Astrocyte (in vitro differentiated cells and primary cell): ENCODE measurements at regions not wholly inside any gene's neighbourhood (a gene's known extent, or its start where the extent isn't known, plus 50 kb on each side); places are given as distances from the start of the nearest gene placed in this dataset.

Experiments used
- DNase-seq: peaks from one replicate; pipeline ENCODE4 v3.0.0-alpha.2; 2010; ENCODE audit warnings: low read depth
- FAIRE-seq: peaks from 2 replicates; lab custom pipeline; 2011; peaks lifted over from hg19 to GRCh38; lab: Jason Lieb, UNC
- H2AFZ ChIP-seq: 2 replicates; pipeline ENCODE4 v1.6.0; 2012; ENCODE audit warnings: low read depth, low read length, inconsistent platforms
- H3K27ac ChIP-seq: 2 replicates; pipeline ENCODE4 v1.5.1; 2011; ENCODE audit warnings: low read depth, low read length, inconsistent platforms
- H3K27me3 ChIP-seq: 2 replicates; pipeline ENCODE4 v1.6.0; 2011; ENCODE audit warnings: low read length, inconsistent platforms; ENCODE audit not compliant: insufficient read depth
- H3K36me3 ChIP-seq: 2 replicates; pipeline ENCODE4 v1.5.1; 2011; ENCODE audit warnings: low read length, inconsistent platforms; ENCODE audit not compliant: insufficient read depth
- H3K4me1 ChIP-seq: 2 replicates; pipeline ENCODE4 v1.5.1; 2011; ENCODE audit warnings: low read length, inconsistent platforms; ENCODE audit not compliant: insufficient read depth
- H3K4me2 ChIP-seq: 2 replicates; pipeline ENCODE4 v1.6.0; 2012; ENCODE audit warnings: low read length, inconsistent platforms
- H3K4me3 ChIP-seq: 2 replicates; pipeline ENCODE4 v1.5.1; 2011; ENCODE audit warnings: low read depth, mild to moderate bottlenecking, low read length, inconsistent platforms; ENCODE audit not compliant: insufficient read depth
- H3K79me2 ChIP-seq: 2 replicates; pipeline ENCODE4 v1.6.0; 2012; ENCODE audit warnings: mild to moderate bottlenecking, low read length, inconsistent platforms; ENCODE audit not compliant: insufficient read depth
- H3K9ac ChIP-seq: 2 replicates; pipeline ENCODE4 v1.6.0; 2012; ENCODE audit warnings: mild to moderate bottlenecking, low read length, inconsistent platforms
- H3K9me3 ChIP-seq: 2 replicates; pipeline ENCODE4 v1.5.1; 2012; ENCODE audit warnings: low read depth, mild to moderate bottlenecking, low read length, inconsistent platforms; ENCODE audit not compliant: insufficient read depth
- H4K20me1 ChIP-seq: 2 replicates; pipeline ENCODE4 v1.6.0; 2012; ENCODE audit warnings: low read length, inconsistent platforms; ENCODE audit not compliant: insufficient read depth
- H3K27ac Mint-ChIP-seq: one replicate; pipeline ENCODE4 v1.8.0; 2021; ENCODE audit warnings: mild to moderate bottlenecking, mixed read lengths; ENCODE audit not compliant: unreplicated experiment
- H3K27me3 Mint-ChIP-seq: one replicate; pipeline ENCODE4 v1.8.0; 2021; ENCODE audit warnings: low read depth, mixed read lengths; ENCODE audit not compliant: unreplicated experiment
- H3K36me3 Mint-ChIP-seq: one replicate; pipeline ENCODE4 v1.8.0; 2021; ENCODE audit warnings: low read depth, mixed read lengths; ENCODE audit not compliant: unreplicated experiment
- H3K4me1 Mint-ChIP-seq: one replicate; pipeline ENCODE4 v1.8.0; 2021; ENCODE audit warnings: low read depth, mixed read lengths; ENCODE audit not compliant: unreplicated experiment
- H3K4me3 Mint-ChIP-seq: one replicate; pipeline ENCODE4 v1.8.0; 2021; ENCODE audit warnings: mild to moderate bottlenecking, moderate library complexity, mixed read lengths; ENCODE audit not compliant: unreplicated experiment
- H3K9me3 Mint-ChIP-seq: one replicate; pipeline ENCODE4 v1.8.0; 2021; ENCODE audit warnings: mild to moderate bottlenecking, mixed read lengths; ENCODE audit not compliant: unreplicated experiment
- CTCF ChIP-seq: IDR thresholded peaks from 2 replicates; pipeline ENCODE4 v1.5.1; 2011; ENCODE audit warnings: low read depth, mild to moderate bottlenecking, inconsistent platforms, low read length, moderate library complexity; ENCODE audit not compliant: insufficient read depth
- EZH2 ChIP-seq: IDR thresholded peaks from 2 replicates; pipeline ENCODE4 v1.6.1; 2012; ENCODE audit warnings: mild to moderate bottlenecking, low read length, inconsistent platforms; ENCODE audit not compliant: insufficient read depth

DNA sequence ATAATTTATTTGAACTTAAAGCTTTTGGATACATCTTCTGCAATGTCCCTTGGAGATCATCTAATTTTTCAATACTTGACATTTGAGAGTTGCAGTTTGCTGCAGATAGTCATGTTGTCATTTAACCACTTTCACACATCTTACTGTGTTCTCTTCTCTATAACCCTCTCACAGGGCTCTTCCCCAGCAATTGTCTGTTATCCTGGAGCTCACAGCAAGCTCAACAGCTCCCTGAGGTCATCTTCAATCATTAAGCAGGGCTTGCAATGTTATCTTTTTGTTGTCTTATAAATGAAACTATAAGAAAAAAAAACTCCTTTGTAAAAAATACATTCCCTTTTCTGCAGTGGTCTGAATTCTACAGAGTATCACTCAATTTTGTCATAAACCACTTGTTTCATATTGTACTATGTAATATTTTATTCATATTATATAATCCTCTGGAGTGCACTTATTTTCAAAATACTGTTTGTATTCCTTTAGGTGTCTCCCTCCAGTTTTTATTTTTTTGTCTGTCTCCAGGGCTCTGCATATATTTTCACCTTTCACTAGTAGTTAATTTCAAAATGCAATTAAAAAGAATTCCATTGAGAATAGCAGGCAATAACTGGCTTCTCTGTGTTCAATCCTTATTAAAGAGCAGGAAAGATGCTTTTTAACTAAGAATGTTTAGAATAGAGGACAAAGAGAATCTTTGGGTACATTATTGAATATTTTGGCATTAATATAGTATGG is 106.3 kb upstream of the ARSJ start:
- TF ChIP-seq EZH2 (no peak), CTCF (no peak)
- no peak for DNase-seq
- H3K4me3 Mint-ChIP-seq: no peak overlapping the region
- H3K4me1 ChIP-seq: peaks cover 18% of the 10 kb centered on the region
- no peak overlapping the region for H3K27ac Mint-ChIP-seq
- no peaks in the 10 kb centered on the region for H4K20me1 ChIP-seq
- no peak overlapping the region for H3K27ac ChIP-seq
- H3K4me3 ChIP-seq: no peak overlapping the region
- no peak for FAIRE-seq
- no peaks in the 10 kb centered on the region for H3K36me3 Mint-ChIP-seq
- H3K4me2 ChIP-seq: no peak overlapping the region
- peaks cover 32% of the 10 kb centered on the region for H3K4me1 Mint-ChIP-seq
- H3K36me3 ChIP-seq: no peaks in the 10 kb centered on the region
- no peaks in the 10 kb centered on the region for H3K79me2 ChIP-seq
- no peak overlapping the region for H2AFZ ChIP-seq
- no peak overlapping the region for H3K9ac ChIP-seq
- H3K27me3 ChIP-seq: no peaks in the 10 kb centered on the region
- H3K27me3 Mint-ChIP-seq: no peaks in the 10 kb centered on the region
- no peaks in the 10 kb centered on the region for H3K9me3 Mint-ChIP-seq
- no peaks in the 10 kb centered on the region for H3K9me3 ChIP-seq

GRCh38 chr4:114087596-114088230 is 108.3 kb upstream of the ARSJ start:
- FAIRE-seq: peak; percentile 45
- Histone ChIP-seq H3K79me2 (no peaks in the 10 kb centered on the region), H3K36me3 (no peaks in the 10 kb centered on the region), H3K27ac (peak overlapping the region; percentile 54), H4K20me1 (no peaks in the 10 kb centered on the region), H3K9me3 (no peaks in the 10 kb centered on the region), H3K4me1 (peaks cover 18% of the 10 kb centered on the region), H3K27me3 (no peaks in the 10 kb centered on the region), H3K9ac (no peak overlapping the region), H3K4me2 (peak overlapping the region; percentile 21), H2AFZ (no peak overlapping the region), H3K4me3 (no peak overlapping the region)
- H3K36me3 Mint-ChIP-seq: no peaks in the 10 kb centered on the region
- TF ChIP-seq CTCF (no peak), EZH2 (no peak)
- H3K4me1 Mint-ChIP-seq: peaks cover 32% of the 10 kb centered on the region
- peak; percentile 92 for DNase-seq
- H3K4me3 Mint-ChIP-seq: no peak overlapping the region
- no peaks in the 10 kb centered on the region for H3K9me3 Mint-ChIP-seq
- H3K27me3 Mint-ChIP-seq: no peaks in the 10 kb centered on the region
- H3K27ac Mint-ChIP-seq: peak overlapping the region; percentile 94

DNA sequence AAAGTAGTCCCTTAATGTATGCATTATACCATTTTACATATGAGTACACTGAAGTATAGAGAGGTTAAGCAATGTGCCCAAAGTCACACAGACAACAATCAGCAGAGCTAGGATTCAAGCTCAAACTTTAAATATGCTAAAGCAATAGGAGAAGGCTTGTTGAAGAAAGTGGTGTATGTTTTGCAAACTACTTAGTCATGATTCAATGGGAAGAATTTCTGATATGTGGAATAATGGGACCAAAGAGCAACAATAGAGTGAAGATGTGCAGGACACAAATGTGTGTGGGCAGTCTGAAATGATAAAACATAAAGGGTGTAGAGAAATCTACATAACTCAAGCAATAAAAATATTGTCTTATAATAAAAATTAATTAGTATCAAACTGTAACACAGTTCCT is 109.0 kb upstream of the ARSJ start:
- peak; percentile 15 for DNase-seq
- H3K36me3 Mint-ChIP-seq: no peaks in the 10 kb centered on the region
- H3K27me3 Mint-ChIP-seq: no peaks in the 10 kb centered on the region
- H3K36me3 ChIP-seq: no peaks in the 10 kb centered on the region
- H3K27me3 ChIP-seq: no peaks in the 10 kb centered on the region
- no peak overlapping the region for H2AFZ ChIP-seq
- H3K4me2 ChIP-seq: no peak overlapping the region
- no peaks in the 10 kb centered on the region for H3K9me3 Mint-ChIP-seq
- no peak overlapping the region for H3K9ac ChIP-seq
- no peak overlapping the region for H3K4me3 ChIP-seq
- H3K9me3 ChIP-seq: no peaks in the 10 kb centered on the region
- H4K20me1 ChIP-seq: no peaks in the 10 kb centered on the region
- peak overlapping the region; percentile 94 for H3K27ac Mint-ChIP-seq
- H3K4me1 ChIP-seq: peaks cover 18% of the 10 kb centered on the region
- no peak overlapping the region for H3K4me3 Mint-ChIP-seq
- no peak for TF ChIP-seq EZH2
- TF ChIP-seq CTCF: no peak
- H3K4me1 Mint-ChIP-seq: peaks cover 32% of the 10 kb centered on the region
- H3K79me2 ChIP-seq: no peaks in the 10 kb centered on the region
- H3K27ac ChIP-seq: peak overlapping the region; percentile 54
- no peak for FAIRE-seq
